ENCODE measurements at regions not wholly inside any gene's neighbourhood (a gene's known extent, or its start where the extent isn't known, plus 50 kb on each side); places are given as distances from the start of the nearest gene placed in this dataset.
"Not testable (repeated sequence)": the region's sequence is repeated elsewhere in the genome, so short reads cannot be mapped to it uniquely, and the experiment has no call there.

DNA sequence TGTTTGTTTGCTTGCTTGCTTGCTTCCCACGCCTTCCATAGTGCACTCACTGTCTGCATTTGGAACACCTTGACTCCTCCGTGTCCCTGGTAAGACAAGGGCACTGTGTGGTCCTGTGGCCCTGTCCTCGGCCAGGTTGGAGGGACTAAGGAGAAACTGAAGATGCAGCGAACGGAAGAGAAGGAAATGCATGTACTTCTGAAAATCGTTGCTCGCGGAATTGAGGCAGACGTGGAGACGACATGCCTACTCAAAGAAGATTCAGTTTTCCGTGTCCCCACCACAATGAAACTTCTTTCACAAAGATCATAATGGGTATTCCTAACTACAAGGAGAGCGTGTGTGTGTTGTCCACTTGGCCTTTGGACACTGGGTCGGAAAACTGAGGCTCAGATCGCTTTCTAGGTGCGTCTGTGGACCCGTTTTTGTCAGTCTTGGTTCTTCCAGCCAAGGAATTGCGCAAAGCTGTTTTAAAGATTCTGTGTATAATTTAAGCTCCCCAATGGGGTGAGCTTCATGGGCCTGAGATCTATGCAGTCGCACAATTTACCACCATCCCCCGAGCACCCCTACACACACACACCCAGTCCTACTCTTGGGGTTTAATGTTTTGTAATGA is 120.4 kb upstream of the ZNF184 start:
- no peak for DNase-seq

DNA sequence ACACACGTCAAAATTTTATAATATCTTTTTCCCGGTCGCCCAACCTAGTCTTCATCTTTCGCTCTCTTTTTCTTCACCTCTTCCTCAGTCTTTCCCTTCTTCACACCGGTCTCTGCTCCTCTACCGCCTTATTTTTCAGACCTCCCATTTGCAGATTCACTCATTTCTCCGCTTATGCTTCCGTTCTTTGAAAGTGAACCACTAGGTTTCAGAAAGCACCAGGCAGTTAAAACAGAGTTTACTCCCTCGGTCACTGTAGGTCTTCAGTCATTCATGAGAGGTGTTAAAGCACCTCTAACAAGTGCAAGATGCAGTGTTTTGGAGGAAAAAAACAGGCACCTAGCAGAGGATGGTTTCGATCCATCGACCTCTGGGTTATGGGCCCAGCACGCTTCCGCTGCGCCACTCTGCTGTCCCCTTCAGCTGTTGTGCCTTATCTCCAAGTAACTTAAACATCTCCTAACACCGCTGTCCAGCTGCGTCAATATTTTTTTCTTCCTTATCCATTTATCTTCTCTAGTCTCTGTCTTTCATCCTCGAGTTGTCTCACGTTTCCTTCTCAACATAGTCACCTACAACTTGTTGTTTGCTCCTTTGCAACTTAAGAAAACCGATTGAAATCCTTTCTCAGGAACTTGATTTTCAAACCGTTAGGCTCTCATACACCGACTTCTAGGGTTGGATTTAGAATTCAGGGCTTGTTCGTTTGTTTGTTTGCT is 119.7 kb upstream of the ZNF184 start:
- peak in 16 of 58 donors; percentile 0 to 25 (median 3) for DNase-seq

DNA sequence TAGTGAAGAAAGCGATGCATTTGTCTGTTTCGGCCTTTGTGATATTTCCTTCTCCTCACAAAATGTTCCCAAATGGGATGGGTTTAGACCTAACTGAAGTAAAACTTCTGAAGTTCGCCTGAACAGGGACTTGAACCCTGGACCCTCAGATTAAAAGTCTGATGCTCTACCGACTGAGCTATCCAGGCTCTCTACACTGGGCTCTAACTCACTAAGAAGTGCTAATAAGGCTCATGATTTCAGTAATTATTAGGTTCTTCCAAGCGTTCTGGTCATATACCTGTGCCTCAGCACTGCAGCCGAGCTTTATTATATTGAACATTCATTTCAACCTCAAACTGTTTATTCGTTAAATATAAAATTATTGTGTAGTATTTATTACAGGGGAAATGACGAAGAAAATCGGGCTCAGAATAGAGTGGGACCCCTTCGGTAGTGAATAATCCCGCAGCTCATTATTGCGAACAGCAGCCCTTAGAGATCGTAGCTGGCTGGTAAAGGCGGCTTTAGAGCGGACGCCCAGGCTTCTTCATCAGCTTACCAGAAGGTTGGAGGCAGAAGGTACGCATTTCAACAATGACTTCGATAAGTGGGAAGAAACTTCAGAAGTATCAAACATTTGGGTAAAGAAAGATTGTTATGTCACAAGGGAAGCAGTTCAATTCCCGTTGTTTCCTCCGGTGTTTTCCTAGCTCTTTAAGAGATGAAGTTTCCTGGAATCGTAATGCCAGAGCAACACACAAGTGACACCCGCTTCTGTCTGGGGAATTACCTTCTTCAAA is 119.0 kb upstream of the ZNF184 start:
- DNase-seq, result no peak

DNA sequence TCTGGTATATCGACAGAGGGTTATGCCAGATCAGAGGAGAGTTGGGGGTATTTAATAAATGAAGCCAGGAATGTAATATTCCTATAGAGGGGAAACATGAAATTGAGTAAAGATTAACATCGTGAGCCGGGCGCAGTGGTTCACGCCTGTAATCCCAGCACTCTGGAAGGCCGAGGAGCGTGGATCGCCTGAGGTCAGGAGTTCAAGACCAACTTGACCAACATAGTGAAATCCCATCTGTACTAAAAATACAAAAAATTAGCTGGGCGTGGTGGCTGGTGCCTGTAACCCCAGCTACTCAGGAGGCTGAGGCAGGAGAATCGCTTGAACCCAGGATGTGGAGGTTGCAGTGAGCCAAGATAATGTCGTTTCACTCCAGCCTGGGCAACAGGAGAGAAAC is 112.4 kb upstream of the ZNF184 start:
- not testable (repeated sequence) for DNase-seq

DNA sequence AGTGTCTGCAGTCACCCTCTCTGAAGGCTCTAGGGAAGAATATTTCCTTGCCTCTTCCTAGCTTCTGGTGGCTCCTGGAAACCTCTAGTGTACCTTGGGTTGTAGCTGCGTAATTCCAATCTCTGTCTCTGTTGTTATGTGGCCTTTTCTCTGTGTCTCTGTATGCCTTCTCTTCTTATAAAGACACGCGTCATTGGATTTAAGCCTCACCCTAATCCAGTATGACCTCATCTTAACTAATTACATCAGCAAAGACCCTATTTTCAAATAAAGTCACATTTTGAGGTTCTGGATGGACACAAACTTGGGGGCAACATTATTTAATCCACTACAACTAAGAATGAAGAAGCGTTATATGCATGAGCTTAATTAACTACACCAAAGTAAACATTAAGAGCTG is 111.4 kb upstream of the ZNF184 start:
- DNase-seq, result no peak

DNA sequence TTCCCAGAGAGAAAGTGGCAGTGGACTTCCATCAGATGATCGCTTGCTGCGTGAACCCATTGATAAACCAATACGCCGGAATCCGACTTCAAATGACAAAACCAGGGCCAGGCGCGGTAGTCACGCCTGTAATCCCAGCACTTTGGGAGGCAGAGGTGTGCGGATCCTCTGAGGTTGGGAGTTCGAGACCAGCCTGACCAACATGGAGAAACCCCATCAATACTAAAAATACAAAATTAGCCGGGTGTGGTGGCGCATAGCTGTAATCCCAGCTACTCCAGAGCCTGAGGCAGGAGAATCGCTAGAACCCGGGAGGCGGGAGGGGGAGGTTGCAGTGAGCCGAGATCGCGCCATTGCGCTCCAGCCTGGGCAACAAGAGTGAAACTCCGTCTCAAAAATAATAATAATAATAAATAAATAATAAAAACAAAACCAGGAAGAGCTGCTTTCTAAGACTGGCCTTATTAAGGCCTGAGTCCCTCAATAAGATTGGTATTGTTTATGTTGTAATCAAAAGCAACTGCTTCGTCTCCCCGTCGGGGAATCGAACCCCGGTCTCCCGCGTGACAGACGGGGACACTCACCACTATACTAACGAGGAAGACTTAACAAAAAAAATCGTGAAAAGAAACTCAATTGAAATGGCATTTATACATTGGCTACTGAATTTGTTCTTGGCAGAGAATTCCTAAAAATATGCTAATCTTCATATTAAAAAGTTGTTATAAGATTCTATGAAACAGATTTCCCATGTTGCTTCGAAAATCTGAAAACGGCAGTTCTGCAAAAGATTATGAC is 110.2 kb upstream of the ZNF184 start:
- DNase-seq, result peak in 10 of 58 donors; percentile 0 to 29 (median 4)

DNA sequence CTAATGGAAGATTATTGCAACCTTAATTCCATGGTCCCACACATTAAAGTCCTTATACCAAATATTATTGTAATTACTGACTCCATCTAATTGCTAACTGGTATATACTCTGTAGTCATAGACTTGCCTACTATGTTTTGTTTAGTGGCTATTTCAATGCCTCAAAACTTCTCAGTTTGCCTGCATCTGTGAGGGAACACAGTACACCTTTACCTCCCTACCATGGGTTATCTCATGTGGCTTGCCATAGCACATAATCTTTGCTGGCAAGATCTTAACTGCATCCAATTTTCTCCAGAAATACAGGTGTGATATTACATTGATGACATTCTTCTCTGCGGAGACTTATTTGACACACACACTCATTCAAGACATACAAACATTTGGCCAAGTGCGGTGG is 107.1 kb upstream of the ZNF184 start:
- no peak for DNase-seq

DNA sequence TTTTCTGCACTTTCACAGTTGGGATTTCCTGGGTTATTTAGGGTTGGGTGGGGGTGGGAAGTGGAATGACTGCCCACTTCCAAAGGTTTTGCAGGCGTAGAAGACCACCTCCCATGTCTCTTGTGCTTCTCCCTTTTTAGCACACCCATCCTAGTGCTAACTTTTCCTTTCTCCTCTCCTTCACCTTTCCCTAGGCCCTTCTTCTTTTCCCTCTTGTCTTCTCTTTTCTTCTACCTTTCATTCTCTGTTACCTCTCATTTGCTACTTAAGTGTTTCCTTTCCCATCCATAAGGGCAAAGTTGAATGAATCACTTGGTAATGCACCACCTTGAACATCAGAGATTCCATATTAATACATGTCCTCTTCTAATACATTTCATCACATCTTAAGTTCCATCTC is 105.0 kb upstream of the ZNF184 start:
- DNase-seq, result no peak

DNA sequence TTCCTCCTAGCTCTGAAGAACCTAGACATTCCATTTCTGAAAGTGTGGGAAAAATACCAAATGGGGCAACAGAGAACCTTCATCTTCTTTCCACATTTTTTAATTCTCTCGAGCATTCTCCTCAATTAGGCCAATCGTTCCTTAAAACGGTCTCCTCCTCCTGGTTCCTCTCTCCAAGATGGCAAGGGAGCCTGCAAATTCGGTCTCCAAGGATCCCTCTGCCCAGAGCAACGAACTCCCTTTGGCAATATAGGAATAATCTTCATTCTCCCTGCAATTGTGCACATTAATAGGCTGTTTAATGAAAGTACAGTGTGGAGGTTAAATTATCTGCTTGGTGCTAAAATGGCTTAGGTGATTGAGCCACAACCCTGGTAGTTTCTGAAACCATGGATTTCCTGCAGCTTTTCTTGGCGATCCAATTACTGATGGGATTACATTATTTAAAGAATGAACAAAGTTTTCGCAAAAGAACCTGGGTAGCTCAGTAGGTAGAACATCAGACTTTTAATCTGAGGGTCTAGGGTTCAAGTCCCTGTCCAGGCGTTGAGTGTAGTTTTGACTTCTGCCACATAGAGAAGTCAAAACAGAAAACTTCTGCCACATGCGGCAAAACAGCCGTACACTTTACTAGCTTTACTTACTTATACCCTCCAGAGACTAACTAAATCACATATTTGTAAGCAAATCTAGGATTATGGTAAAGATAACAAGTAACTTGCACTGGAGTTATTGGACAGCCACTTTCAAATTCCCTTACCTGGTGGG is 102.9 kb upstream of the ZNF184 start:
- no peak for DNase-seq

DNA sequence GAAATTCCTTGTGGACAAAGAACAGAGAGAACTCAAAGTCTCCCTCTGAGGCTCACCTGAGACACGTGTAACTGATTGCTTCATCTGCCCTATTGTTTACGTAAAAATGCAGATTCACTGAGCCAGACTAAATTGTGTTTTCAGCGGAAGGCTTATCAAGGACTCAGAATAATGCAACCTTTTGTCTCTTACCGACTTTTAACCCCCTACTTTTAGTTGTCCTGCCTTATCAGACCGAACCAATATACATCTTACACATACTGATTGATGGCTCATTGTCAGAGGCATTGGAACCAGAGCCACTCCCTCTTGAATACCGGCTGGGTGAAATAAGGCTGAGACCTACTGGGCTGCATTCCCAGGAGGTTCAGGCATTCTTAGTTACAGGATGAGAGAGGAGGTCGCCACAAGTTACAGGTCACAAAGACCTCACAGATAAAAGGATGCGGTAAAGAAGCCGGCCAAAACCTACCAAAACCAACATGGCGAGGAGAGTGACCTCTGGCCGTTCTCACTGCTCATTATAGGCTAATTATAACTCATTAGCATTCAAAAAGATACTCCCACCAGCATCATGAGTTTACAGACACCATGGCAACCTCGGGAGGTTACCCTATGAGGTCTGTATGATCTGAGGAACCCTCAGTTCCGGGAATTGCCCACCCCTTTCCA is 95.5 kb upstream of the ZNF184 start:
- DNase-seq, result no peak

DNA sequence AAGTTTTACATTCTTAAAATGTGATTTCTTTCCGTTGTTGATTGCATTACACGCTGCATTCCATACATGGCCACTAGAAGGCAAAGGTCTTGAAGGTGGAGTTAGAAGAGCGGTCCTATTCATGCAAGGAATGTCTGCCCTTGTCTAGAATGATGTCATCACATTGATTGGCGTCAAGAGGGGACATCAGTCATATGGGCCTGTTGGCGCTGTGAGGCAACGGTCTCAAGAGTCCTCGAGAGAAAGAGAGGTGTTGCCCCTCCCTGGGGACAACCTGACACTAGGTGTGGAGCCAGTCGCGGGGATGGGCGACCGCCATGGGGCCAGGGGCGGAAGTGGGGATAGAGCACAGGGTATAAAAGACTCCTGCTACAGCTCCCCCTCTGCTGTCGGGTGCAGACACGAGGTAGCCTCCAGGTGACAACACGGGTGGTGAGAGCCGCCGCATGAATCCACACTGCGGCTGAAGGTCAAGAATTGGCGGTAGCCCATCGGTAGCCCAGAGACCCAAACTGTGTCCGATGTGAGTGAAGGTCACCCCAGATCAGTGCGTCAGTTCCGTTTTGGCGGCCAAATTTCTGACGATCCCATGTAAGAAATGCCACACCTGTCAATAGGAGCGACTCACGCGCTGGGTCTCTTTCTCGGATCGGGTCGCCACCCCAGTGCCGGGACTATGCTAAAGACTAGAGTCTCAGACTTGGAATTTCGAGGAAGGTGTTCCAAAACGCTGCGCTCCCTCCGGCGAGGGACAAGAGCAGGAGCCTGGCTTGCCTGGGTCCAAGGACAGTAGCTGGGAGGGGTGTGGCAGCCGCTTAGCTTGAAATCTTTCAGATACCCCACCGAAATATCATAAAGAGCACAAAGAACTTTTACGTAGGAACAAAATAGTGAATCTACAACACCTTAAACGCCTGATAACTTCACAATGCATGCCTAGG is 93.2 kb upstream of the ZNF184 start:
- DNase-seq, result no peak

DNA sequence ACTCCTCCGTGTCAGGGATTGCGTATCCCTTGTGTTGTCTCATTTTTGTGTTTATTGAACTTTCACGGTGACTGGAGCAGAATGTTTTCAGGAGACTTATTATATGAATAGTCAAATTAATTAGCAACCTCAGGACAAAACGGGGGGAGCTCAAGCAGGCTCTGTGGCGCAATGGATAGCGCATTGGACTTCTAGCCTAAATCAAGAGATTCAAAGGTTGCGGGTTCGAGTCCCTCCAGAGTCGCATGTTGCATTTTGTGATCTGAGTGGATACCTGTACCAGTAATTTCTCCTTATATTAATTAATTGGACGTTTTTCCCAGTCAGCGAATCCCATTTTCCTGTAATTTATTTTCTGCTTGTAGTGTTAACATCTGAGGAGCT is 89.1 kb upstream of the ZNF184 start:
- DNase-seq, result no peak

DNA sequence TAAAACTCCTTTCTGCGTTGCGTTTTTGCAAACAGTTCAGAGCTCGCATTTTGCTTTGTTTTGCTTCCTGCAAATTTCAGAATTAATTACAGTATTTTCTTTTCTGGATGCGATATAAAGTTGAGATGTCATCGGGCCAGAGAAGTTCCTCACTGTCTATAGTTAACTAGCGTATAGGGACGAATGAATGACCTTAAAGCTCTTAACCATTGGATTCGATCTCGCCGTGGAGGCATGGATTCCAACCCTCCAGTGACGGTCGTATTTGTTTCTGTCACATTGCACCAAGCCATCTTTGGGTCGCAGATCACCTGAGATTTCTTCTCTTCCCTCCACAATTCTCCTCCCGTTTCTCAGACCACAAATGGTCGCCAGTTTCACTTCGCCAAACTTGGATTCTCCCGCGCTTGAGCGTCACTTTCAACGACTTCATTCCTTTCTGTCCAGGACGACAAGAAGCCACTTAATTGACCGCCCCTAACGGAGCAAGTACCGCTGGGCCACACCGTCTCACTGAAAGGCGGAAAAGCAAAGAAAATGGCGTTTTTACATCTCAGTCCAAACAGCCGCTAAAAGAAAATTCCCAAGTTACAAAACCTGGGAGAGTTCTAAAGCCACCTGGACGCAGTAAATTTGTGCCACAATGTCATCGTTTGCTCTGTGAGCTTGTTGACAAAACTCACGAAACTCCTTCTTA is 85.3 kb upstream of the ZNF184 start:
- no peak for DNase-seq

DNA sequence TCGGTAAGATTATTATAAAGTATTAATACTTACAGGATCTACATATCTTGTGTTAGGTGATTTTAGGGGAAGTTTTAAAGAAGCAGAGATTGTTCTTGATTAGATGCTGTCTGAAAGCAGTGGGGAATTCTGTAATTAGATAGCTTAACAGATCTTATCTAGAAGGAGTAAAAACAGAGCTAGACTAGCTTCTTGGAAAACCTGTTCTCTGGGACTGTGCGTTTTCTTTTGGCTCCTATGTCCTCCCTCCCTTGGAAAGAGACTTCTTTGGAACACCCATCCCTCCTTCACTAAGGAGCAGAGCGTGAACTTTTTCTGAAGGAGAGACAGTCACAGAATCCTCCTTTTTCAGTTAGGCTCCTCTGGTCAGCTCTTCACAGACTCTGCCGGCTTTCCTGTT is 83.5 kb upstream of the ZNF184 start:
- no peak for DNase-seq

DNA sequence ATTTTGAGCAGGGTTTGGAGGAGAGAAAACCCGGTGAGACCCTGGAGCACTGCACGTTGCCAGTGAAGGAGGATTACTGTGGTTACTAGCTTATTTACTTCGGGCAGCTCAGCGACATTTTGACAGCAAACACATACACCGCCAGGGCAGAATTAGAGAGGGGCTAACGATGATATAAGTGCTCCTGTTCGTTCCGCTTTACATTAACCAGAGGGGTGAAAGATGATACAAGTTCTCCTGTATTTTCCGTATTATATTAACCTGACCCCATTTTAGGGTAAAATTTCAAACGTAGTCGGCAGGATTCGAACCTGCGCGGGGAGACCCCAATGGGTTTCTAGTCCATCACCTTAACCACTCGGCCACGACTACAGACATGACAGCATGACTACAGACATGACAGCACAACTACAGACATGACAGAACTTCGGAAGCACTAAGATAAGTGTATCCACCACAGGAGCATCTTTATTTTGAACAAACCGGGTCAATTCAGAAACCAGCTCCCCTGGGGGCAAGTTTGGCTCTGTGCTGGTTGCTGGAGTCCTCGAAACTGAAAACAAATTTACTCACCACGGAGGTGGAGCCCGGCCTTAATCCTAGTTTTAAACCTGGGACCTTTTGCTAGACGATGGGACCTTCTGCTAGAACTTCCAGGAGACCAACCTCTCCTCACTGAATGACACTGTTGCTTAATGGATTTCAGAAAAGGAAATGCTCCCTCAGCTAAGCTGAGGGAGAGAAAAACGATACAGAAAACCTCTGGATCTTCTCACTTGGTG is 80.4 kb upstream of the ZNF184 start:
- DNase-seq, result no peak

DNA sequence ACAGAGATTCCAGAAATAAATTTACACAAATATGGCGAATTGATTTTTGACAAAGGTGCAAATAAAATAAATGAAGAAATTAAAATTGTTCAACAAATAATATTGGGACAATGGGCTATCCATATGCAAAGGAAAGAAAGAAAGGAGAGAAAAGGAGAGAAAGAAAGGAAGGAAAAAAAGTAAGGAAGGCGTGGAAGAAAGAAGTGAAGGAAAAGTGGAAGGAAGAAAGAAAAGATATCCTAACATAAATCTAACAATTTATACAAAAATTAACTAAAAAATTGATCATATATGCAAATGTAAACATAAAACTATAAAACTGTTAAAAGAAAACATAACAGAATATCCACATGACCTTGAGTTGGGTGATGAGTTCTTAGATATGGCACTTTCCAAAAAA is 78.7 kb upstream of the ZNF184 start:
- DNase-seq, result no peak

DNA sequence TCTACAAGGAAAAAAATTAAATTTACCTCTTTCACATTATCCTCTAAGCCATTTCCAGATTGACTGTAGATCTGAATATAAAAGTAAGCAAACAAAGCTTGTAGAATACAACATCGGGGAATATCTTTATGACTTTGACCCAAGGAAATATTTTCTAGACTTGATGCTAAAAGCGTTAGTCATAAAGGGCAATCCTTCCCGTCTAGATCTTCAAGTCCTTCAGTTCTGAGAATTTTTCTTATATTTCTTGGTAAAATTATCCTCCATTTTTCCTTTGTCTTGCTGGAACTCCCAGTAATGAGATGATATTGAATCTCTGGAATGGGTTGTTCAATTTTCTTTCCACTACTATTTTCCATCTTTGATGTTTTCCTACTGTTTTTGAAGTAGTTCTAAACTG is 77.8 kb upstream of the ZNF184 start:
- DNase-seq, result no peak

DNA sequence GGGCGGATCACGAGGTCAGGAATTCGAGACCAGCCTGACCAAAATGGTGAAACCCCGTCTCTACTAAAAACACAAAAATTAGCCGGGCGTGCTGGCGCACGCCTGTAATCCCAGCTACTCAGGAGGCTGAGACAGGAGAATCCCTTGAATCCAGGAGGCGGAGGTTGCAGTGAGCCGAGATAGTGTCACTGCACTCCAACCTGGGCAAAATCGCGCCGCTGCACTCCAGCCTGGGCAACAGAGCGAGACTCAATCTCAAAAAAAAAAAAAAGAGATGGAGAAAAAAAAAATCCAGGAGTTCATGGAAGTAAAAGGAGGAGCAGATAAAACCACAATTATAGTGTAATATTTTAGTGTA is 76.3 kb upstream of the ZNF184 start:
- DNase-seq, result not testable (repeated sequence)
